NOMO-1 (cell line): ENCODE measurements at regions not wholly inside any gene's neighbourhood (a gene's known extent, or its start where the extent isn't known, plus 50 kb on each side); places are given as distances from the start of the nearest gene placed in this dataset.

Experiments used
- DNase-seq, 2 experiments: peaks; one replicate each; lab custom pipeline; 2025; ENCODE audit not compliant: unreplicated experiment in 2 of 2; lab: John Stamatoyannopoulos, UW

DNA sequence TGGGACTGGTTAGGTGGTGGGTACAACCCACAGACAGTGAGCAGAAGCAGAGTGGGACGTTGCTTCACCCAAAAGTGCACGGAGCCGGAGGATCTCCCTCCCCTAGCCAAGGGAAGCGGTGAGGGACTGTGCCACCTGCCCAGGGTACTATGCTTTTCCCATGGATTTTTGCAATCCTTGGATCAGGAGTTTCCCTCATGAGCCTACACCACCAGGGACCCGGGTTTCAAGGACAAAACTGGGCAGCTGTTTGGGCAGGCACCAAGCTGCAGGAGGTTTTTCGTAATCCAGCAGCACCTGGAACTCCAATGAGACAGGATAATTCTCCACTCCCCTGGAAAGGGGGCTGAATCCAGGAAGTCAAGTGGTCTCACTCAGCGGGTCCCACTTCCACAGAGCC is 209.1 kb upstream of the CXCL12 start:
- DNase-seq = no peak

DNA sequence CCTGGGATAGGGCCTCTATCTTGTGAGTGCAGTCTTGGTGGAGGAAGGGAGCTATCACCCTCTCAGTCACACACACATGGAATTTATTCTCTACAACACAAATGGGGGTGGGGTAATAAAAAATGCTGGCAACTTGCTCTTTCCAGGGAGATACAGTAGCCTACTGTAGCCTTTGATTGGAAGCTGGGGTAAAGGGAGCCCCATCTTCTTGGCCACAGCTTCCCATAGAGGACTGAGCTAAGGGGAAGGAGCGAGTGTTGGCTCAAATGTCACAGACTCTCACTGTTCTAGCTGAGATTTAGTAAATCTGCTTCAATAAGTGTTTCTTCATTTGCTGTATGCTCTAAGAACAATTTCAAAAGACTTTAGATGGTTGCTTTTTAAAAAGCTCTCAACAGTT is 222.2 kb upstream of the CXCL12 start:
- no peak for DNase-seq

- no peak for DNase-seq
Observed at GRCh38 chr10:44618910-44619309, 234.0 kb upstream of the CXCL12 start.

DNA sequence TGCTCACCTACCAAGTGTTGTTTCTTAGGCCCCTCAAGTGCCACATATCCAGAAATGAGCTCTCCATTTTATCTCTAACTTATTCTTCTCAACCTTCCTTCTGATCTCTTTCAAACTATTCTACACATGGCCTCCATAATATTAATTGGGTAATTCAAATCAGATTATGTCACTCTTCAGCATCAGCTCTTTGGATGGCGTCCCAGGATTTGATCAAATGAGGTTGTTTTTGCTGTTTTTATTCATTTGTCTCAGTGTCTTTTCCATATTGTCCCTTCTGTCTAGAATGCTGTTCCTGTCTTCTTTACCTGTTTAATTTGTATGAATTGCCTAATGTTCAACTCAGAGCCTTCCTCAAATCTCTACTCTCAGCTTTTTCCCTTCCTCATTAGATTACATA is 234.6 kb upstream of the CXCL12 start:
- no peak for DNase-seq

DNA sequence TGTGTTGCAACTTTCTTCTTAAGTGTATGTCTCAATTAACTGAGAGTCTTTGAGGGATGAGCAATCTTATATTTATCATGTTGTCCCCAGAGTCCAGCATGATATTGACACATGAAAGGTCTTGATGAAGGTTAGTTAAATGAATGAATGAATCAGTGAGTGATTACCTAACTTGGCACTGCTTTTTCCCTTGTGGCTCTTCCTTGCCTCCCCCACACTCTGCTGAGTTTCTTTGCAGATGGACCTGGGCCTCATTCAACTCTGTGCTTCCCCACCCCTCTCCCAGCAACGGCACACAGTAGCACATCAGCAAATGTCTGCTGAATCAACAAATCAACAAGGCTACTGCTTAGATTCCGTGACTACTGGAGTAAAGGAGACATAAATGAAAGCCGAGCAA is 235.1 kb upstream of the CXCL12 start:
- no peak for DNase-seq

GRCh38 chr10:44627591-44628354 is 242.9 kb upstream of the CXCL12 start:
- no peak for DNase-seq

DNA sequence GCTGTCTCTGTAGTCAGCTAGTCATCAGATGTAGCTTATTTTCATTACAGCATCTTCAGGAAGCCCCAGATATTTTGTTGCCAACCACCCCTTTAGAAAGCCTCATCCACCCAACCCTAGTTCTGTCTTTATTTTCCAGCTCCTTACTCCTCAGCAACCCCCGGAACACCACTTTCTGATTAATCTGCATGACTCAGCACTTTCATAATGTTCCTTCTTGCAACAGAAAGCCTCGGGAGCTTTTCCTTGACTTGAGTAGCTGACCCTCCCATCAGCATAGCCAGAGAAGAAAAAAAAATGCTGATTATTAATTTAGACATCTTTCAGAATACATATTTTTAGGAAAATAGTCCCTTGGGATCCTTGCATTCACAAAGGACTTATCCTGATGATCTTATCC is 244.0 kb upstream of the CXCL12 start:
- no peak for DNase-seq

DNA sequence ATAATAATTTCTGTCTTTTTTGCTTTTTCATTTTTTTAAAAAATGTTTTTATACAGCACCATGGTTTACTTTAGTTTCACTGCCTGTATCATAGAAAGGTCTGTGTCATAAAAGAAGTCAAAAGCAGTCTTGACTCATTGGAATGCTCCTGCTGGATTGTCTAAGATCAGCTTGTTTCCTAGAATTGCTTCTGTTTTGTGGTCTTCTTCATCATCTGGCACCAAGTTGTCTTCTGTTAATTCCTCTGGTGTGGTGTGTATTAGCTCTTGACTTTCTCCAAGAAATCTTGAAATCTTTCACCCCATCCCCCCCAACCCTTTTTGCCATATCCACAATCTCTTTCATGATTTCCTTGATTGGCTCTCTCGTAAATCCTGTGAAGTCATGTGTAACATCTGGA is 250.3 kb upstream of the CXCL12 start:
- no peak for DNase-seq

GRCh38 chr10:44636625-44637024 is 251.7 kb upstream of the CXCL12 start:
- no peak for DNase-seq

GRCh38 chr10:44640429-44640828 is 255.5 kb upstream of the CXCL12 start:
- no peak for DNase-seq

DNA sequence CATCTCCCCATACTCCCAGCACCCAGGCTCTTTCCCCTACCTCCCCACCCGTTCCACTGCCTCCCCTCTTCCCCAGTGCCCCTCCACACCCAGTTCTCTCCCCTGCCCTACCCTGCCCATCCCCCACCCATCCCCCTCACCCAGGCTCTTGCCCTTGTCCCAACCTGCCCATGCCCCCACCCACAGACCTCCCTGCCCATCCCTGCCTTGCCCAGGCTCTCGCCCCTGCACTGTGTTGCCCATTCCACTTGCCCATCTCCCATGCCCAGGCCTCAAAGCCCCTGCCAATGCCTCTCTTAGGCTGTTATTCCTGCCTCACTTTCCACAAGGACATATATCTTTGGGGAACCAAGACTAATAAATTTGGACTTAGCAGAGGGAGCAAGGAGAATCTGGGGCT is 262.6 kb upstream of the CXCL12 start:
- no peak for DNase-seq

- no peak for DNase-seq
Observed at GRCh38 chr10:44647877-44648542, 263.1 kb upstream of the CXCL12 start.

DNA sequence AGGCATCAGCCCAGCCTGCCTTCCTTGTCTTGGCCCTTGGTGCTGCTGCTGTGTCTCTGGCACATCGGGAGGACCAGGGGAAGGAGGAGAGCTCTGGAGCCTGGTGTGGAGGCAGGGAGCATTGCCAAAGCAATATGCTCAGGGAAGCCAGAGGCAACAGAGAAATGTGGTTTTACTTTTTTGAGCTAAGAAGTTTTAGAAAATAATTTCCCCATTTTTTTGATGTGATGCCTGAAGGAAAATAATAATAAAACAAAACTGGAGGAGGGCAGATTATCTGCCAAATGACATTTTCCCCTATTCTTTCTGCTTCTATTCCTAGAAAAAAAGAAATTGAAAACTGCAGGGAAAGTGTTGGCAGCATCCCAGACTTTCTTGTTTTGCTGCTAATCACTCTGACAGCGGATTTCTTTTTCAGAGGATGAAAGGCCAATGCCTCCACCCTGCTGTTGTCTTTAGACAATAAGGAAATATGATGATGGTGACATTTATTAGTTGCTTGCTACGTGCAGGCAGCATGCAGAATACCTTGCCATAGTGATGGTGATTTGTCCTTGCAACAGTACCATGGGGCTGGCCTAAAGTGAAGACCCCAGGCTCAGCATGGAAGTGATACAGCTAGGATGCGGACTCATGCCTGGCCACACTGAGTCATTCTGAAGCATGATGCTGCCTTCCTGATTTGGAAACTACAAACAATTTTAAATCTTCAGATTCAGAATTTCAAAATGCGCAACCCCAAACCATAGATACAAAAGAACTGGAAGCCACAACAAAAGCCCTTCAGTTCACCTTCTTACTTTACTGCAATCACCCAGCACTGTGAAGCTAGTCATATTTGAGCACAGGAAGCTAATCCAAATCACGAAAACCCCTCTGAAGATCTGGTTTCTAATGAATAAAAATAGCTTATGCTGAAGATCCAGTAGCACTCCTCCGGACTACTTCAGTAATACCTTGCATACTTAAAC is 260.2 kb upstream of the TMEM72 start:
- no peak for DNase-seq

- no peak for DNase-seq
Observed at GRCh38 chr10:44651834-44652233, 259.3 kb upstream of the TMEM72 start.

- DNase-seq = no peak
Observed at GRCh38 chr10:44659320-44659719, 251.8 kb upstream of the TMEM72 start.

GRCh38 chr10:44660271-44660670 is 250.9 kb upstream of the TMEM72 start:
- DNase-seq = no peak

GRCh38 chr10:44662051-44662450 is 249.1 kb upstream of the TMEM72 start:
- no peak for DNase-seq

GRCh38 chr10:44668336-44668735 is 242.8 kb upstream of the TMEM72 start:
- no peak for DNase-seq

- no peak for DNase-seq
Observed at GRCh38 chr10:44671319-44671718, 239.8 kb upstream of the TMEM72 start.

GRCh38 chr10:44673245-44673983 is 237.7 kb upstream of the TMEM72 start:
- DNase-seq = no peak
